ENCODE measurements at regions not wholly inside any gene's neighbourhood (a gene's known extent, or its start where the extent isn't known, plus 50 kb on each side); places are given as distances from the start of the nearest gene placed in this dataset.

GRCh38 chr14:99078426-99078825, 193.6 kb downstream of the BCL11B start:
- DNase-seq: no peak

- DNase-seq: no peak
Observed at GRCh38 chr14:99079061-99079727, 192.8 kb downstream of the BCL11B start.

GRCh38 chr14:99080306-99080705, 191.7 kb downstream of the BCL11B start:
- no peak for DNase-seq

- DNase-seq: no peak
Observed at GRCh38 chr14:99081156-99081765, 190.7 kb downstream of the BCL11B start.

- no peak for DNase-seq
Observed at GRCh38 chr14:99081880-99082279, 190.1 kb downstream of the BCL11B start.

- no peak for DNase-seq
Observed at GRCh38 chr14:99093532-99094517, 178.2 kb downstream of the BCL11B start.

- no peak for DNase-seq
Observed at GRCh38 chr14:99094901-99095300, 177.1 kb downstream of the BCL11B start.

GRCh38 chr14:99095369-99095768, 176.6 kb downstream of the BCL11B start:
- no peak for DNase-seq

GRCh38 chr14:99098199-99098598, 173.8 kb downstream of the BCL11B start:
- DNase-seq: no peak

- DNase-seq: no peak
Observed at GRCh38 chr14:99099051-99099787, 172.8 kb downstream of the BCL11B start.

GRCh38 chr14:99100497-99101270, 171.3 kb downstream of the BCL11B start:
- DNase-seq: no peak

- no peak for DNase-seq
Observed at GRCh38 chr14:99101855-99102461, 170.0 kb downstream of the BCL11B start.

- DNase-seq: no peak
Observed at GRCh38 chr14:99116741-99117295, 155.2 kb downstream of the BCL11B start.

- DNase-seq: no peak
Observed at GRCh38 chr14:99117671-99118045, 154.3 kb downstream of the BCL11B start.

GRCh38 chr14:99118046-99118721, 153.8 kb downstream of the BCL11B start:
- DNase-seq: peak; percentile 24

- no peak for DNase-seq
Observed at GRCh38 chr14:99118946-99119345, 153.1 kb downstream of the BCL11B start.

Data from muscle of arm (tissue), 1 donor.